C4-2B (cell line): ENCODE measurements at regions not wholly inside any gene's neighbourhood (a gene's known extent, or its start where the extent isn't known, plus 50 kb on each side); places are given as distances from the start of the nearest gene placed in this dataset.

Experiments
- ZFX ChIP-seq: fragments of 450-650 bp; IDR thresholded peaks from 2 replicates; pipeline ENCODE4 v1.6.1; 2017
- TF ChIP-seq, protein P1 (sequence below): fragments of 450-650 bp; conservative IDR thresholded peaks from 2 replicates; pipeline ENCODE4 v1.5.1; 2017; ENCODE audit warnings: mild to moderate bottlenecking

DNA sequence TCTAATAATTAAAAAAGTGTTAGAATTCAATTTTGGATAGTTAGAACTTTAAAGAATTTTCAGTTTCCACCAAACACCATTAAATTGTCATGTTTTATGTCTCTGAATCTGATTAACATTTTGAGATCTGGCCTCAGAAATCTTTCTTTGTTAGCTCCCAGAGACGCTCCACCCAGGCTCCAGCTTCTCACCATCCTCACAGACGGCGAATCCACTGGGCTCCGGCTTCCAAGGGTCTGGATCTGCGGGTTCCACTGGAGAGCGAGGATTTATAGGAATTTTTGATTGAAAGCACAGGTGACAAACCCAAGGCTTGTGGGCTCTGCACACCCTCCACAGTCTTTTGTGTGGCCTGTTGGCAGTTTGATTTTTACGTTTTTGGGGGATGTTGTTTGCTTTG is 160.6 kb downstream of the URI1 start:
- TF ChIP-seq, protein P1, sequence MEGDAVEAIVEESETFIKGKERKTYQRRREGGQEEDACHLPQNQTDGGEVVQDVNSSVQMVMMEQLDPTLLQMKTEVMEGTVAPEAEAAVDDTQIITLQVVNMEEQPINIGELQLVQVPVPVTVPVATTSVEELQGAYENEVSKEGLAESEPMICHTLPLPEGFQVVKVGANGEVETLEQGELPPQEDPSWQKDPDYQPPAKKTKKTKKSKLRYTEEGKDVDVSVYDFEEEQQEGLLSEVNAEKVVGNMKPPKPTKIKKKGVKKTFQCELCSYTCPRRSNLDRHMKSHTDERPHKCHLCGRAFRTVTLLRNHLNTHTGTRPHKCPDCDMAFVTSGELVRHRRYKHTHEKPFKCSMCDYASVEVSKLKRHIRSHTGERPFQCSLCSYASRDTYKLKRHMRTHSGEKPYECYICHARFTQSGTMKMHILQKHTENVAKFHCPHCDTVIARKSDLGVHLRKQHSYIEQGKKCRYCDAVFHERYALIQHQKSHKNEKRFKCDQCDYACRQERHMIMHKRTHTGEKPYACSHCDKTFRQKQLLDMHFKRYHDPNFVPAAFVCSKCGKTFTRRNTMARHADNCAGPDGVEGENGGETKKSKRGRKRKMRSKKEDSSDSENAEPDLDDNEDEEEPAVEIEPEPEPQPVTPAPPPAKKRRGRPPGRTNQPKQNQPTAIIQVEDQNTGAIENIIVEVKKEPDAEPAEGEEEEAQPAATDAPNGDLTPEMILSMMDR, result no peak
- TF ChIP-seq ZFX, result no peak
